Activated CD4-positive, alpha-beta T cell treated with anti-CD3 and anti-CD28 coated beads, Interleukin-2, amount 10 ng/mL, durations not matched to agents 7 days and 5 days (primary cell): ENCODE measurements at regions not wholly inside any gene's neighbourhood (a gene's known extent, or its start where the extent isn't known, plus 50 kb on each side); places are given as distances from the start of the nearest gene placed in this dataset.
"Not testable (repeated sequence)": the region's sequence is repeated elsewhere in the genome, so short reads cannot be mapped to it uniquely, and the experiment has no call there.

ENCODE experiments used
- CTCF ChIA-PET: fragments of 350-600 bp; sonication (Branson Sonifier 250); formaldehyde crosslinking; loops from one replicate; lab custom pipeline; 2021; ENCODE audit warnings: antibody characterized with exemption; lab: Charles Lee
- POLR2A ChIA-PET: fragments of 350-600 bp; sonication (Branson Sonifier 250); formaldehyde crosslinking; loops from one replicate; lab custom pipeline; 2021; ENCODE audit warnings: antibody characterized with exemption; lab: Charles Lee
- DNase-seq: peaks from one replicate; pipeline ENCODE4 v3.0.0-alpha.2; 2020
- H3K27ac Mint-ChIP-seq: one replicate; pipeline ENCODE4 v1.8.0; 2021; ENCODE audit warnings: mild to moderate bottlenecking, moderate library complexity, mixed read lengths
- H3K27me3 Mint-ChIP-seq: one replicate; pipeline ENCODE4 v1.8.0; 2021; ENCODE audit warnings: mixed read lengths
- H3K36me3 Mint-ChIP-seq: one replicate; pipeline ENCODE4 v1.8.0; 2021; ENCODE audit warnings: low read depth, mixed read lengths
- H3K4me1 Mint-ChIP-seq: one replicate; pipeline ENCODE4 v1.8.0; 2021; ENCODE audit warnings: mixed read lengths
- H3K4me3 Mint-ChIP-seq: one replicate; pipeline ENCODE4 v1.8.0; 2021; ENCODE audit warnings: mild to moderate bottlenecking, moderate library complexity, mixed read lengths
- H3K9me3 Mint-ChIP-seq: one replicate; pipeline ENCODE4 v1.8.0; 2021; ENCODE audit warnings: mixed read lengths

DNA sequence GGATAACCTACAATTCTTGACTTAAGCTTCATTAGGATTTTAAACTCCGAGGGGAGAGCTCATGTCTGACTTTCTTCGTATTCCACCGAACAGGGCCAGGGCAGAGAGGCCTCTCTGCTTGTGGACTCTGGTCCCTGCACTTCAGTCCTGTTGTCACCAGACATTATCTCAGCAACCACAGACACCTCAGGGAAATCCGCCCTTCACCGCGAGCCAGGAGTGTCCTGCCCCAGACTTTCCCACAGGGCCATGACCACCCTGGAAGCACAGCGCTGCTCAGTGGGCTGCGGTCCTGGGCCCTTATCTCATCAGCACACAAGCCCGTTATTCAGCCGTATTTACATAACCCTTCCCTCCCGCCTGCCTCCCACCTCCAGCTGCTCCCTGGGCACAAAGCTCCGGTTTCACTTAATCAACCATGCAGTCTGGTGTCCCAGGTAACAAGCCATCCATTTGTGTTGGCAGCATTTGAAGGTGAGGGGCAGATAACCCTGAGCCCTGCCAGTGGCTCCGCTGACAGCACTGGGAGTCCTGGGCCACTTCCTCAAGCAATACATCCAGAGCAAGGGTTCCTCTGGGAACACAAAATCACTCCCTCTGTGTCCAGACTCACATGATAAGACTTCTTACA, 122.8 kb upstream of the RAB4A start:
- Mint-ChIP-seq H3K9me3 (no peaks in the 10 kb centered on the region), H3K4me1 (no peaks in the 10 kb centered on the region)
- CTCF ChIA-PET = interaction anchor here (0.6 kb wide), 1 partner anchor 171 kb away, joined by 3 read pairs; no protein-coding TSS in a partner anchor

DNA sequence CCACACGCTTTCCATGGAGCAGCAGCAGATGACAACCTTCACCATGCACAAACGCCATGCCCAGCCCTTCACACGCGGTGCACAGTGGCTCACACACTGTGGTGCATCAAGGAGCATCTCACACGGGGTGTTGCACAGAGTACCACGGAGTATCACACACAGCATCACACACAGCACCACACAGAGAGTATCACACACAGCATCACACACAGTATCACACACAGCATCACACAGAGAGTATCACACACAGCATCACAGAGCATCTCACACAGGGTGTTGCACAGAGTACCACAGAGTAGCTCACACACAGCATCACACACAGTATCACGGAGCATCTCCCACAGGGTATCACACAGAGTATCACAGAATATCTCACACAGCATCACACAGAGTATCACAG, 122.2 kb upstream of the RAB4A start:
- H3K4me3 Mint-ChIP-seq = no peak overlapping the region
- POLR2A ChIA-PET = no interaction called here
- no peaks in the 10 kb centered on the region for H3K9me3 Mint-ChIP-seq
- no peak overlapping the region for H3K27ac Mint-ChIP-seq
- peaks cover 2% of the 10 kb centered on the region for H3K4me1 Mint-ChIP-seq
- H3K36me3 Mint-ChIP-seq = peaks cover 1% of the 10 kb centered on the region
- DNase-seq = no peak
- H3K27me3 Mint-ChIP-seq = no peaks in the 10 kb centered on the region
- CTCF ChIA-PET = interaction anchor here (0.6 kb wide), 1 partner anchor 172 kb away, joined by 3 read pairs; no protein-coding TSS in a partner anchor

More for the DNA sequence above, 122.8 kb upstream of the RAB4A start:
- H3K4me3 Mint-ChIP-seq = no peak overlapping the region
- H3K27me3 Mint-ChIP-seq = no peaks in the 10 kb centered on the region
- DNase-seq = no peak
- POLR2A ChIA-PET = no interaction called here
- no peaks in the 10 kb centered on the region for H3K36me3 Mint-ChIP-seq
- no peak overlapping the region for H3K27ac Mint-ChIP-seq

DNA sequence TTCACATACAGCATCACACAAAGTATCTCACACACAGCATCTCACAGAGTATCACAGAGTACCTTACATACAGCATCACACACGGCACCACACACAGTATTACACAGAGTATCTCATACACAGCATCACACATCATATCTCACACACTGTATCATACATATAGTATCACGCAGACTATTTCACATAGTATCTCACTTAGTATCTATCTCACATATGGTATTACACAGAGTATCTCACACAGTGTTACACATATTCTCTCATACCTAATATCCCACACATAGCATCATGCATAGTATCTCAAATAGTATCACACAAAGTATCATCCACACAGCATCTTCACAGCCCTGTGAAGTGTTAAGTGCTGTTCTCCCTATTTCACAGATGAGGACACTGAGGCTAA, 121.5 kb upstream of the RAB4A start:
- no peak for DNase-seq
- Mint-ChIP-seq H3K36me3 (peaks cover 2% of the 10 kb centered on the region), H3K9me3 (no peaks in the 10 kb centered on the region), H3K4me3 (no peak overlapping the region), H3K27ac (no peak overlapping the region), H3K4me1 (peaks cover 8% of the 10 kb centered on the region), H3K27me3 (no peaks in the 10 kb centered on the region)
- CTCF ChIA-PET = no interaction called here
- POLR2A ChIA-PET = no interaction called here

DNA sequence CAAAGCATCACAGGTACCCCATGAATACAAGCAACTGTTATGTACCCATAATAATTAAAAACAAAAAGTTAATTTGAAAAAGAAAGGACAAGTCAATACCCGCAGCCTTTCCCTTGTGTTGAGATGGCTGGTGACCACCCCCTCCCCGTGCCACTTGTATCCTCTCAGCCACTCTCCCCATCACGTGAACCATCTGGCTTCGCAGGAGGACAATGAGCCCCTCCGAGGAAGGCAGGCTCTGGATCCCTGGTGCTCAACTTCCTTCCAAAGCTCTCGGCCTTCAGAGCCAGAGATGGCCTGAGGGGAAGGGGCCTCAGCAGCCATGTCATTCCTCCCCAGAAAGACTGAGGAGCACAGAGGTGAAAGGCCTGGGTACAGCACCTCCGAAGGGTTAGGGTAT, 120.4 kb upstream of the RAB4A start:
- Mint-ChIP-seq H3K27ac (no peak overlapping the region), H3K4me3 (no peak overlapping the region), H3K4me1 (peaks cover 17% of the 10 kb centered on the region), H3K9me3 (no peaks in the 10 kb centered on the region), H3K36me3 (peaks cover 2% of the 10 kb centered on the region), H3K27me3 (no peaks in the 10 kb centered on the region)
- CTCF ChIA-PET = no interaction called here
- DNase-seq = no peak
- POLR2A ChIA-PET = no interaction called here

DNA sequence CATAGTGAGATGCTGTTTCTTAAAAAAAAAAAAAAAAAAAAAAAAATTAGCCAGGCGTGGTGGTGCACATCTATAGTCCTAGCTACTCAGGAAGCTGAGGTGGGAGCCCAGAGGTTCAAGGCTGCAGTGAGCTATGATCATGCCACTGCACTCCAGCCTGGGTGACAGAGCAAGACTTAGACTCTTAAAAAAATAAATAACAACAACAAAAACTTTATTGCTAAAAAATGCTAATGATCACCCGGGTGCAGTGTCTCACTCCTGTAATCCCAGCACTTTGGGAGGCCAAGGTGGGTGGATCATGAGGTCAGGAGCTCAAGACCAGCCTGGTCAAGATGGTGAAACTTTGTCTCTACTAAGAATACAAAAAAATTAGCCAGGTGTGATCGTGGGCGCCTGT, 119.5 kb upstream of the RAB4A start:
- CTCF ChIA-PET = interaction anchor here (0.6 kb wide), 1 partner anchor 32 kb away, joined by 4 read pairs; no protein-coding TSS in a partner anchor
- H3K4me1 Mint-ChIP-seq = peaks cover 23% of the 10 kb centered on the region
- DNase-seq, H3K27me3 Mint-ChIP-seq, H3K36me3 Mint-ChIP-seq, H3K27ac Mint-ChIP-seq, POLR2A ChIA-PET, H3K4me3 Mint-ChIP-seq, H3K9me3 Mint-ChIP-seq: not testable (repeated sequence)

DNA sequence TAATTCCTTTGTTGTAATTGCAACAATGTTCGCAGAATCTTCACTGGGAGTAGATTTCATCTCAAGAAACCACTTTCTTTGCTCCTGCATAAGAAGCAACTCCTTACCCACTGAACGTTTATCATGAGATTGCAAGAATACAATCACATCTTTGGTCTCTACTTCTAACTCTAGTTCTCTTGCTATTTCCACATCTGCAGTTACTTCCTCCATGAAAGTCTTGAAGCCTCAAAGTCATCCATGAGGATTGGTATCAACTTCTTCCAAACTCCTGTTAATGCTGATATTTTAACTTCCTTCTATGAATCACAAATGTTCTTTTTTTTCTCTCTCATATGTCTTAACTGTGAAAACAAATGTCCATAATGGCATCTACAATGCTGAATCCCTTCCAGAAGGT, 118.6 kb upstream of the RAB4A start:
- no peaks in the 10 kb centered on the region for H3K27me3 Mint-ChIP-seq
- no peaks in the 10 kb centered on the region for H3K9me3 Mint-ChIP-seq
- no peak overlapping the region for H3K27ac Mint-ChIP-seq
- ChIA-PET CTCF (interaction anchor here (0.8 kb wide), 1 partner anchor 13 kb away, joined by 3 read pairs; no protein-coding TSS in a partner anchor), POLR2A (no interaction called here)
- no peak overlapping the region for H3K4me3 Mint-ChIP-seq
- H3K36me3 Mint-ChIP-seq = peaks cover 2% of the 10 kb centered on the region
- H3K4me1 Mint-ChIP-seq = peaks cover 26% of the 10 kb centered on the region
- no peak for DNase-seq

DNA sequence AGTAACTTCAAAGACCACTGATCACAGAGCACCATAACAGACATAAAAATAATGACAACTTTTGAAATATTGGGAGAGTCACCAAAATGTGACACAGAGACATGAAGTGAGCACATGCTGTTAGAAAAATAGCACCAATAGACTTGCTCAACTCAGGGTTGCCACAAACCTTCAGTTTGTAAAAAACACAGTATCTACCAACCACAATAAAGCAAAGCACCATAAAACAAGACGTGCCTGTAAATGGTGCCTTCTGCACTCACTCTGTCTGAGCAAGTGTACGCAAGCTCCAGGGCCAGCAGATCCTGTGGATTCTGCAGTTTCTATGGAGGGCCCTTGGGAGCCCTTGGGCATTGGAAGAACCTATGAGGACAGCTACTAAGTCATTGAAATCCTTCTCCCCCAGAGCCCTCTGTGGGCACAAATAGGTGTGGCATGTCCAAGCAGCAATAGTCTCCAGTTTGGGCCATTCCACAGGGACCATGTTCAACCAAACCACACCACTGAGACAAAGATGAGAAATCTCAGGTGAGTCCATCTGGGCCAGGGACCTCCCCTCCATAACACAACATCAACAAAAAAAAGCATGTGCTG, 116.9 kb upstream of the RAB4A start:
- Mint-ChIP-seq H3K27ac (no peak overlapping the region), H3K4me1 (peaks cover 36% of the 10 kb centered on the region), H3K36me3 (peaks cover 2% of the 10 kb centered on the region), H3K9me3 (no peaks in the 10 kb centered on the region), H3K27me3 (no peaks in the 10 kb centered on the region), H3K4me3 (no peak overlapping the region)
- DNase-seq = no peak
- ChIA-PET POLR2A (no interaction called here), CTCF (interaction anchor here (1.3 kb wide), 1 partner anchor 400 kb away, joined by 3 read pairs; no protein-coding TSS in a partner anchor)

DNA sequence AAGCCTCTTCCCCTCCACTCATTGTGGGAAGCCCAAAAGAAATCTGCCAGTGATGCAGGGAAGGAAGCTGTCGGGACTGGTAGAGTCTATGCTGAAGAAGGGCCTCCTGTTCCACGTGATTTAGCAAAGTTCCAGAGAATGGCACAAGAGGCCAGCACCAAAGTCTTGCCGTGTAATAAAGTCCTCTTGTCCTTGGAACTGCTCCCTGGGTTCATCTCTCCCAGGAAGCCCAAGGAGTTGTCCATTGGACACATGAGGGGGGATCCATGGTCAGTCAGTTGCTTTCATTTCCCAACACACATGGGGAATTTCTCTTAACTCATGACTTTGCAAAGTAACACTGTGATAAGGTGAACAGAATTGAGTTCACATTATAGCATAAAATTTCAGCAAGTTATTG, 116.1 kb upstream of the RAB4A start:
- H3K36me3 Mint-ChIP-seq = peaks cover 2% of the 10 kb centered on the region
- H3K27ac Mint-ChIP-seq = no peak overlapping the region
- H3K27me3 Mint-ChIP-seq = no peaks in the 10 kb centered on the region
- no peaks in the 10 kb centered on the region for H3K9me3 Mint-ChIP-seq
- H3K4me1 Mint-ChIP-seq = peaks cover 36% of the 10 kb centered on the region
- H3K4me3 Mint-ChIP-seq = no peak overlapping the region
- CTCF ChIA-PET = no interaction called here
- POLR2A ChIA-PET = no interaction called here
- no peak for DNase-seq

DNA sequence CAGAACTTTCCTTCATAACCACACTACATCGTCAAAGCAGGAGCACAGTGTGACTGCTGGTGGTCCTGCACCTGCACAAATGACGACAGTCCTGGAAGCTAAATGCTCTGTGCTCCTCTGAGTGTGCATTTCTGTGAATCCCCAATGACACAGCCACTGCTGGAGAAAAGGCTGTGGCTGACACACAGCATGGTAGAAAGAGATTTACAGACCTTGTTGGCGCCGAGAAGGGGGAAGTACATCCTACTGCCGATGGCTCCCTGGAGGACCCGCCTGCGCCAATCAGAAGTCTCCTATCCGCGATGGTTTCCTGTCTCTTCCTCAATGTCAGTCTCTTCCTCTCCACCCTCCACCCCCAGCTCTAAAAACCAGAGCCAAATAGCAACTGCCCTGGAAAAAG, 115.4 kb upstream of the RAB4A start:
- Mint-ChIP-seq H3K9me3 (no peaks in the 10 kb centered on the region), H3K27ac (peak overlapping the region; percentile 69), H3K36me3 (peaks cover 2% of the 10 kb centered on the region), H3K4me3 (peak overlapping the region; percentile 34), H3K4me1 (peaks cover 36% of the 10 kb centered on the region), H3K27me3 (no peaks in the 10 kb centered on the region)
- peak; percentile 24 for DNase-seq
- POLR2A ChIA-PET = interaction anchor here (0.6 kb wide), 1 partner anchor 219 kb away, joined by 9 read pairs; no protein-coding TSS in a partner anchor
- CTCF ChIA-PET = interaction anchor here (1.7 kb wide), 1 partner anchor 12 kb away, joined by 5 read pairs; no protein-coding TSS in a partner anchor

DNA sequence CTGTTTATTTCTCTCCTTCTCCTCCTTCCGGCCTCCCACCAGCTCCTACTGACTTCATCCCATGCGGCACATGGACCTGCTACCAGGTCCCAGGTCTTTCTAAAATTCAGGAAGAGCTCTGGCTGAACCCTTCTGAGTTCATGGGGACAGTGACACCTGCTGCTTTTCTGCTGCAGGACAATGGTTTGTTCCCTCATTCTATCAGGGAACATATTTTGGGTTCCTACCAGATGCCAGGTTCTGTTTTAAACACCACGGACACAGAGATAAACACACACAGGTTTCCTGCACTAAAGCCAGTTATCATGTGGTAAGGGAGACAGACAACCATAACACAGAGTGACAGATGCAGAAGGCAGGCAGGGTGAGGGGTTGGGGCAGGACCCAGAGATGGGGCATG, 114.0 kb upstream of the RAB4A start:
- Mint-ChIP-seq H3K36me3 (peaks cover 2% of the 10 kb centered on the region), H3K9me3 (no peaks in the 10 kb centered on the region), H3K27ac (peak overlapping the region; percentile 48), H3K27me3 (no peaks in the 10 kb centered on the region), H3K4me1 (peaks cover 36% of the 10 kb centered on the region), H3K4me3 (no peak overlapping the region)
- no peak for DNase-seq
- POLR2A ChIA-PET = no interaction called here
- CTCF ChIA-PET = interaction anchor here (1.7 kb wide), 1 partner anchor 10 kb away, joined by 5 read pairs; no protein-coding TSS in a partner anchor

DNA sequence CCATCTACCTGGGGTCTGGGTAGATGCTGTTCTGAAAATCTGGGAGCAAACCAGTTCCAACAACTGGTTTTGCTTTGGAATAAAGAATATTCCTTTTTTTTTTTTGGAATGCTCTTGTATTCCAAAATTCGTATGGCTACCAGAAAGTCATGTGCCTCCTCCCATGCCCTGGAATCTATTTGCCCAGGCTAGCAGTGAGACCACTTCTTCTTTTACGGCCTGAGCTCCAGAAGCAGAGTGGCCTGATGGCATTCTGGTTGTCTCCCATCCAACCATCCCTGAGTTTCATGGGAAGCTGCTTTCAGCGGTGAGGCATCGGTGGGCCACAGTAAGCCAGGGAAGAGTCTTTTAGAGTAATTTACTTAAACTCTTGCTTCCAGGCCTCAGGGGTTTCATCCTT, 113.4 kb upstream of the RAB4A start:
- Mint-ChIP-seq H3K4me1 (peaks cover 36% of the 10 kb centered on the region), H3K27me3 (no peaks in the 10 kb centered on the region), H3K4me3 (no peak overlapping the region), H3K36me3 (peaks cover 2% of the 10 kb centered on the region), H3K27ac (no peak overlapping the region), H3K9me3 (no peaks in the 10 kb centered on the region)
- no peak for DNase-seq
- ChIA-PET POLR2A (no interaction called here), CTCF (no interaction called here)

DNA sequence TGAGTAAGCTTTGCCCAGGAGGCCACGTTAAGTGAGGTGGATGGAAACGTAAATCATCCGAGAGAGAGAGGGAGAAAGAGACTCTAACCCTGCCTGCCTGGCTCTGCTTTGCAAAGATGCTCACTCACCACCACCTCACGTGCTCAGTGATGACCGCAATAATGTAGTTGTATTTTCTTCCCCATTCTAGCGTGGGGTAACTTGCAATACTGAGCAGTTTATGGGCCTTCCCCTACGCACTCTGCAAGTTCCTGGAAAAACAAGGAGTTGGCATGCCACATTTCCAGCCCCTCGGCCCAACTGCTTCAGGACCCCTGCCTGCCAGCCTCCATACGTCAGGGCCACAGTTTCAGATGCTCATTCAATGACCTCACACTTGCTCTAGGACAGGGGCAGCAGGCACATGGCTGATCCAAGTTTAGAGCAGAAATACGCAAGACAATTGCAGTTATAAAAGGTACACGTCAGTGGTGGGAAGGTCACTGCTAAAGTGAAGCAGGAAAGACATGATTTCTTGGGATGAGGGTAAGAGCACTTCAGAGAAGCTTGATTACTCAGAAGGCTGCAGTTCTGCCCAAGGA, 112.5 kb upstream of the RAB4A start:
- no peak overlapping the region for H3K27ac Mint-ChIP-seq
- no peaks in the 10 kb centered on the region for H3K9me3 Mint-ChIP-seq

DNA sequence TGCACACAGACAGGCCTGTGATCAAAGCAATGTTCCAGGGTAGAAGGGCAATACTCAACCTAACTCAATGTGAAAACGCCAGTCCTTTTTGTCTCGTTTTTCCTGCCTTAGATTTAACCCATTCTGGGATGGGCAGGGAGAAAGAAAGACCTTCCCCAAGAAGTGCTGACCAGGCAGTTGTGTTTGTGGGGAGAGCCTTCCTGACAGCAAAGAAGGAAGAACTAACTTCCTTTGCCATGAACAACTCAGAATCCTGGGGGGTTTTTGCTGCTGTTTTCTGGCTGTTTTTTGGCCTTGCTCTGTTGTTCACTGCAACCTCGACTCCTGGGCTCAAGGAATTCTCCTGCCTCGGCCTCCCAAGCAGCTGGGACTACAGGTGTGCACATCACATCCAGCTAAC, 112.0 kb upstream of the RAB4A start:
- DNase-seq = no peak
- no peaks in the 10 kb centered on the region for H3K27me3 Mint-ChIP-seq

More for the DNA sequence above, 112.5 kb upstream of the RAB4A start:
- no peaks in the 10 kb centered on the region for H3K27me3 Mint-ChIP-seq
- H3K4me3 Mint-ChIP-seq = no peak overlapping the region
- peaks cover 36% of the 10 kb centered on the region for H3K4me1 Mint-ChIP-seq
- ChIA-PET CTCF (no interaction called here), POLR2A (no interaction called here)
- no peak for DNase-seq
- peaks cover 2% of the 10 kb centered on the region for H3K36me3 Mint-ChIP-seq

More for the DNA sequence above, 112.0 kb upstream of the RAB4A start:
- no peaks in the 10 kb centered on the region for H3K36me3 Mint-ChIP-seq
- H3K4me1 Mint-ChIP-seq = peaks cover 32% of the 10 kb centered on the region
- POLR2A ChIA-PET = no interaction called here
- no peak overlapping the region for H3K4me3 Mint-ChIP-seq
- no peaks in the 10 kb centered on the region for H3K9me3 Mint-ChIP-seq
- CTCF ChIA-PET = no interaction called here
- no peak overlapping the region for H3K27ac Mint-ChIP-seq
